NCI-H82 treated with DMSO at 0.1 percent for 48 hours (cell line): ENCODE measurements at regions not wholly inside any gene's neighbourhood (a gene's known extent, or its start where the extent isn't known, plus 50 kb on each side); places are given as distances from the start of the nearest gene placed in this dataset.

Experiments
- DNase-seq: peaks from one replicate; lab custom pipeline; 2025; ENCODE audit not compliant: unreplicated experiment; lab: John Stamatoyannopoulos, UW

DNA sequence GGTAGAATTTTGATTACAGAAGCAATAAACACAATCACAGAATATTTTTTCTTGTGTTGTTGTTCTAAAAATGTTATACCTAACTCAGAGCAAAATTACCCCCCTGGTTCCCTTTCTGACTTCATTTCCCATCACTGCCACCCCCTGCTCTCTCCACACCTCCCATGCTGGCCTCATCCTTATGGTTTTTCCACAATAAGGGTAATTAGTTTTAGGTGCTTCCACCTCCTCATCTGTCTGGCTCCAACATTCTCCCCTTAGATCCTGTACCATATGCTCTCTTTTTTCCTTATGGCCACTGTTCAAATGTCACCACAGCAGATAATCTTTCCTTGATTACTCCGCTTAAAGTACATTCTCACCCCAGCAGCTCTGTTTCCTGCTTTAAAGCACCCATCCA is 2208.6 kb downstream of the MRPL39 start:
- DNase-seq = peak; percentile 98

- DNase-seq = no peak
Observed at GRCh38 chr21:23394458-23394857, 2212.8 kb downstream of the MRPL39 start.

GRCh38 chr21:23384679-23385078 is 2222.6 kb downstream of the MRPL39 start:
- DNase-seq = no peak

DNA sequence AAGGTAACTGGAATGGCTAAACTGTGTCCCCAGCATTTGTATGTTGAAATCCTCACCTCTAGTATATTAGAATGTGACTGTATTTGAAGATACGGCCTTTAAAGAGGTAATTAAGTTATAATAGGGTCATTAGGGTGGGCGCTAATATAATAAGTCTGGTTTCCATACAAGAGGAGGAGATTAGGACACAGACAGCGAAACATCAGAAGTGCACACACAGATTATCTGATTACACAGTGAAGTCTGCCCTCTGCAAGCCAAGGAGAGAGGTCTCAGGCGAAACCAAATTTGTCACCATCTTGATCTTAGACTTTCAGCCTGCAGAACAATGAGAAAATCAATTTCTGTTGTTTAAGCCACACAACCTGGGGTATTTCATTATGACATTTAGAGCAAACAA is 2233.1 kb downstream of the MRPL39 start:
- DNase-seq = peak; percentile 87

GRCh38 chr21:23356905-23357304 is 2250.4 kb downstream of the MRPL39 start:
- no peak for DNase-seq

- DNase-seq = no peak
Observed at GRCh38 chr21:23316190-23316589, 2291.1 kb downstream of the MRPL39 start.

DNA sequence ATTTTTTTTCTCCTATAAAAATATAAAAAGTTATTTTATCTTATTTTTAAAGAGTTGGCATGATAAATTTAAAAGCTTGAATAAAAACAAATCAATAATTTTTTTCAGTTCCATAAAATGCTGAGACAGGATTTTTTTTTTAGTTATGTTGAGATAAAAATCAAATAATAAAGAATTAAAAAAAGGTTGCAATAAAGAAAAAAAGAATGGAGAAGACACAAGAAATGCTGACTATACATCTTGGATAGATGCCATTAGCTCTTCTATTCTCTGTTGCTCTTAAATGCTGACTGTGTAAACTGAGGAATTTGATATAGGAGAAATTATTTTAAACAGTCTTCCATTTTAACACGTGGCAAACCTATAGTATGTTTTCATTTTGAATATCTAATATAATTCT is 2298.5 kb downstream of the MRPL39 start:
- no peak for DNase-seq

- DNase-seq = no peak
Observed at GRCh38 chr21:23307065-23307464, 2300.2 kb downstream of the MRPL39 start.

GRCh38 chr21:23292292-23292691 is 2294.1 kb downstream of the NCAM2 start:
- no peak for DNase-seq

- DNase-seq = no peak
Observed at GRCh38 chr21:23281917-23282316, 2283.7 kb downstream of the NCAM2 start.

GRCh38 chr21:23249760-23250159 is 2251.6 kb downstream of the NCAM2 start:
- DNase-seq = no peak

DNA sequence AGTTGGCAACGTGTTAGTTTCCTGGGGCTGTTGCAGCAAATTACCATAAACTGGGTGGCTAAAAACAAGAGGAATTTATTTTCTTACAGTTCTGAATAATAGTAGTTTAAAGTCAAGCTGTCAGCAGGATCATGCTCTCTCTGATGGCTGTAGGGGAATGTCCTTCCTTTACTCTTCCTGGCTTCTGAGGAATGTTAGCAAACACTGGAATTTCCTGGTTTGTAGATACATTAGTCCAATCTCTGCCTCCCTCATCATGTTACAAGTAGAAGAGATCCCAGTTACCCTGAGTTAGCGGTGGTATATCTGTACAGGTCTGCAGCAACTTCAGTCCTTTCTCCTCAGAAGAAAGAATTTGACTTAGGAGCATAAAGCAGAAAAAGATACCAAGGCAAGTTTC is 2249.1 kb downstream of the NCAM2 start:
- DNase-seq = no peak

DNA sequence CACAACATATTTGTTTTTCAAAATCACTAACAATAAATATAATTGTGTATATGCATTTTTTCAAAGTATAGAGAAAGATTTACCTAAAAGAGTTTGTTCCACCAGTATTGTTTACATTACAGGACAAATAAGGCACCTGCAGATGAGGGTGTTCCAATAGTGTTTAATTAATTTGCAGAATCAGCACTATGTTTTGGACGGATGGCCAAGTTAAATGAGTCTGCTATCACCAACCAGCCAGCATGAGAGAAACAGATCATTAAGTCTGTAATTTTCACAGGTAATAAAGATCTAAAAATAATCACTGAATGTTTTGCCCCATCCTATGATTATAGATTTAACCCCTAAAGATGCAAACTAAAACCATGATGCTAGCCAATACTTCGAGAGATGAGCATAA is 2247.0 kb downstream of the NCAM2 start:
- DNase-seq = no peak

DNA sequence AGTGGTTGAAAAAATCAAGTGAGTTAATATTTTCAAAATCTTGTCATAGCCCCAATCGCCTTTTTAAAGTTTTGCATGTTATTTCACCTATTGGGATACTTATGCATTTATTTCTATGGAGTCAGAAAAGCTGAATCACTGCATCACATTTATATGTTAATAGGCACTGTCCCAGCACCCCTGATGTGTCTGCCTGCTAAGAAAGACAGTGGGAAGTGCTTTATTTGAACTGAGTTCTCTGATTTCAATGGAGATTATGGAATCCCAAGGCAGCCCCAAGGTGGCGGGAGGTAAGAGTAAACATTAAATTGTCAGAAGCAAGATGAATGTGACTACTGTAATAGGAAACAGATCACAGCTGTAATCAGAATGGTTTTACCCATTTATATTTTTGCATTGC is 2225.7 kb downstream of the NCAM2 start:
- no peak for DNase-seq

GRCh38 chr21:23218667-23219066 is 2220.5 kb downstream of the NCAM2 start:
- no peak for DNase-seq

GRCh38 chr21:23217597-23217996 is 2219.4 kb downstream of the NCAM2 start:
- no peak for DNase-seq

GRCh38 chr21:23215261-23215660 is 2217.1 kb downstream of the NCAM2 start:
- no peak for DNase-seq
